ENCODE measurements at regions not wholly inside any gene's neighbourhood (a gene's known extent, or its start where the extent isn't known, plus 50 kb on each side); places are given as distances from the start of the nearest gene placed in this dataset.

DNA sequence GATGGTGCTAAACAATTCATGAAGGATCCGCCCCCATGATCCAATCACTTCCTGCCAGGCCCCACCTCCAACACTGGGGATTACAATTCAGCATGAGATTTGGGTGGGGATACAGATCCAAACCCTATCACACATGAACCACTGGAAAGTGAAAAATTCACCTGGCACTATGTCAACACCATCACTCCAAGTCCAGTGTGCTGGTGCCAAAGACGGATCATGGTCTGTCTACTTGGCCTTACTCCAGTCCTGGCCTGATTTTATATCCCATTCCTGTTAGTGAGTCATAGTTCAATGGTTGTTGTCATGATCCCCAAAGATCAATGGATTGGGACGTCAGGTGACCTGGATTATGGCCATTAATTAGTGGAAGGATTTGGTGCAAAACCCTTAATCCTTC is 147.4 kb upstream of the RPS23 start (continued):
- TF ChIP-seq, protein P1, sequence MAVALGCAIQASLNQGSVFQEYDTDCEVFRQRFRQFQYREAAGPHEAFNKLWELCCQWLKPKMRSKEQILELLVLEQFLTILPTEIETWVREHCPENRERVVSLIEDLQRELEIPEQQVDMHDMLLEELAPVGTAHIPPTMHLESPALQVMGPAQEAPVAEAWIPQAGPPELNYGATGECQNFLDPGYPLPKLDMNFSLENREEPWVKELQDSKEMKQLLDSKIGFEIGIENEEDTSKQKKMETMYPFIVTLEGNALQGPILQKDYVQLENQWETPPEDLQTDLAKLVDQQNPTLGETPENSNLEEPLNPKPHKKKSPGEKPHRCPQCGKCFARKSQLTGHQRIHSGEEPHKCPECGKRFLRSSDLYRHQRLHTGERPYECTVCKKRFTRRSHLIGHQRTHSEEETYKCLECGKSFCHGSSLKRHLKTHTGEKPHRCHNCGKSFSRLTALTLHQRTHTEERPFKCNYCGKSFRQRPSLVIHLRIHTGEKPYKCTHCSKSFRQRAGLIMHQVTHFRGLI (CRISPR knock-in tag; IDR thresholded peaks at IDR 0.05) = no peak
- TF ChIP-seq CBX1 (IDR thresholded peaks at IDR 0.05; ENCODE audit: low read depth) = no peak
- TF ChIP-seq MAZ (CRISPR knock-in tag; conservative IDR thresholded peaks at IDR 0.05 in 1 of 2, IDR thresholded peaks at IDR 0.05 in 1 of 2) = no peak
- TF ChIP-seq, protein P2, sequence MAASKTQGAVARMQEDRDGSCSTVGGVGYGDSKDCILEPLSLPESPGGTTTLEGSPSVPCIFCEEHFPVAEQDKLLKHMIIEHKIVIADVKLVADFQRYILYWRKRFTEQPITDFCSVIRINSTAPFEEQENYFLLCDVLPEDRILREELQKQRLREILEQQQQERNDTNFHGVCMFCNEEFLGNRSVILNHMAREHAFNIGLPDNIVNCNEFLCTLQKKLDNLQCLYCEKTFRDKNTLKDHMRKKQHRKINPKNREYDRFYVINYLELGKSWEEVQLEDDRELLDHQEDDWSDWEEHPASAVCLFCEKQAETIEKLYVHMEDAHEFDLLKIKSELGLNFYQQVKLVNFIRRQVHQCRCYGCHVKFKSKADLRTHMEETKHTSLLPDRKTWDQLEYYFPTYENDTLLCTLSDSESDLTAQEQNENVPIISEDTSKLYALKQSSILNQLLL (CRISPR knock-in tag; IDR thresholded peaks at IDR 0.05; ENCODE audit: borderline replicate concordance) = no peak
- no peak for TF ChIP-seq ILF3 (IDR thresholded peaks at IDR 0.05; ENCODE audit: borderline replicate concordance)
- TF ChIP-seq, protein P3, sequence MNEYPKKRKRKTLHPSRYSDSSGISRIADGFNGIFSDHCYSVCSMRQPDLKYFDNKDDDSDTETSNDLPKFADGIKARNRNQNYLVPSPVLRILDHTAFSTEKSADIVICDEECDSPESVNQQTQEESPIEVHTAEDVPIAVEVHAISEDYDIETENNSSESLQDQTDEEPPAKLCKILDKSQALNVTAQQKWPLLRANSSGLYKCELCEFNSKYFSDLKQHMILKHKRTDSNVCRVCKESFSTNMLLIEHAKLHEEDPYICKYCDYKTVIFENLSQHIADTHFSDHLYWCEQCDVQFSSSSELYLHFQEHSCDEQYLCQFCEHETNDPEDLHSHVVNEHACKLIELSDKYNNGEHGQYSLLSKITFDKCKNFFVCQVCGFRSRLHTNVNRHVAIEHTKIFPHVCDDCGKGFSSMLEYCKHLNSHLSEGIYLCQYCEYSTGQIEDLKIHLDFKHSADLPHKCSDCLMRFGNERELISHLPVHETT (CRISPR knock-in tag; conservative IDR thresholded peaks at IDR 0.05 in 1 of 2, IDR thresholded peaks at IDR 0.05 in 1 of 2) = no peak
- TF ChIP-seq, protein P4, sequence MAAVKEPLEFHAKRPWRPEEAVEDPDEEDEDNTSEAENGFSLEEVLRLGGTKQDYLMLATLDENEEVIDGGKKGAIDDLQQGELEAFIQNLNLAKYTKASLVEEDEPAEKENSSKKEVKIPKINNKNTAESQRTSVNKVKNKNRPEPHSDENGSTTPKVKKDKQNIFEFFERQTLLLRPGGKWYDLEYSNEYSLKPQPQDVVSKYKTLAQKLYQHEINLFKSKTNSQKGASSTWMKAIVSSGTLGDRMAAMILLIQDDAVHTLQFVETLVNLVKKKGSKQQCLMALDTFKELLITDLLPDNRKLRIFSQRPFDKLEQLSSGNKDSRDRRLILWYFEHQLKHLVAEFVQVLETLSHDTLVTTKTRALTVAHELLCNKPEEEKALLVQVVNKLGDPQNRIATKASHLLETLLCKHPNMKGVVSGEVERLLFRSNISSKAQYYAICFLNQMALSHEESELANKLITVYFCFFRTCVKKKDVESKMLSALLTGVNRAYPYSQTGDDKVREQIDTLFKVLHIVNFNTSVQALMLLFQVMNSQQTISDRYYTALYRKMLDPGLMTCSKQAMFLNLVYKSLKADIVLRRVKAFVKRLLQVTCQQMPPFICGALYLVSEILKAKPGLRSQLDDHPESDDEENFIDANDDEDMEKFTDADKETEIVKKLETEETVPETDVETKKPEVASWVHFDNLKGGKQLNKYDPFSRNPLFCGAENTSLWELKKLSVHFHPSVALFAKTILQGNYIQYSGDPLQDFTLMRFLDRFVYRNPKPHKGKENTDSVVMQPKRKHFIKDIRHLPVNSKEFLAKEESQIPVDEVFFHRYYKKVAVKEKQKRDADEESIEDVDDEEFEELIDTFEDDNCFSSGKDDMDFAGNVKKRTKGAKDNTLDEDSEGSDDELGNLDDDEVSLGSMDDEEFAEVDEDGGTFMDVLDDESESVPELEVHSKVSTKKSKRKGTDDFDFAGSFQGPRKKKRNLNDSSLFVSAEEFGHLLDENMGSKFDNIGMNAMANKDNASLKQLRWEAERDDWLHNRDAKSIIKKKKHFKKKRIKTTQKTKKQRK (IDR thresholded peaks at IDR 0.05; ENCODE audit: borderline replicate concordance, low read depth, low read length) = no peak
- no peak for TF ChIP-seq NFRKB (IDR thresholded peaks at IDR 0.05; ENCODE audit: low read depth)
- TF ChIP-seq ZNF561 (CRISPR knock-in tag; conservative IDR thresholded peaks at IDR 0.05) = no peak
